NCI-H1105 treated with DMSO at 0.1 percent for 48 hours (cell line): ENCODE measurements at regions not wholly inside any gene's neighbourhood (a gene's known extent, or its start where the extent isn't known, plus 50 kb on each side); places are given as distances from the start of the nearest gene placed in this dataset.

Experiments used
- DNase-seq: peaks from one replicate; lab custom pipeline; 2025; lab: John Stamatoyannopoulos, UW

DNA sequence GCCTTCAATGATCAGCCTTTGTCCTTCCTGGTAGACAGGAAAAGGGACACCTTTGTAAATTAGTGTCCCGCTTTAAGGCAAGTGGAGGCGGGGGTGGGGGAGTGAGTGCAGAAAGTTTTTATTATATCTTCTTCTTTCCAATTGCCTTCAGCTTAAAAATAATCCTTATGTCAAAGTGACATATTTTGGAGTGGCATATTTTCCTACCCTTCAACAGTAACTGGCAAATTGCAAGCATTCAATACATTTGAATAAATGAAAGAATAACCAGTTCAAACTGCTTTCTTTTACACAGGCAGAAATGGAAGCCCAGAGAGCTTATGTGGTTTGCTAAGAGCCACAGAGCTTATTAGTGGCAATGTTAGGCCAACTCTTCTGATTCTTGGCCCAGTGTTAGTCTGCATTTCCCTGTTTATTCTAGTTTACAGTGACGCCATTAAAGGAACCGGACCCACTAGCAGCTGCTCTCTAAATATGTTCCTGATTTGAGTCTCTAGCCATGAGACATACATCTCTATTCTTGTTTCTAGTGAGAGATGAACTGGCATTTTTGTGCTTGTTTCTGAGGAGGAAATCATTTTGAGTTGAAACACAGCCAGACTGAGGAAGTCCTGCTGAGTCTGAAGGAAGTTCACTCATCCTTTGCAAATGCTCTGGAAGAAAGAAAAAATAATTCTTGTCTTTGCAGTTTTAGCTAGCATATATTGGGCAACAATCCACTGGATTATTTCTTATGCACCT, 468.7 kb downstream of the NOVA1 start:
- DNase-seq: no peak

DNA sequence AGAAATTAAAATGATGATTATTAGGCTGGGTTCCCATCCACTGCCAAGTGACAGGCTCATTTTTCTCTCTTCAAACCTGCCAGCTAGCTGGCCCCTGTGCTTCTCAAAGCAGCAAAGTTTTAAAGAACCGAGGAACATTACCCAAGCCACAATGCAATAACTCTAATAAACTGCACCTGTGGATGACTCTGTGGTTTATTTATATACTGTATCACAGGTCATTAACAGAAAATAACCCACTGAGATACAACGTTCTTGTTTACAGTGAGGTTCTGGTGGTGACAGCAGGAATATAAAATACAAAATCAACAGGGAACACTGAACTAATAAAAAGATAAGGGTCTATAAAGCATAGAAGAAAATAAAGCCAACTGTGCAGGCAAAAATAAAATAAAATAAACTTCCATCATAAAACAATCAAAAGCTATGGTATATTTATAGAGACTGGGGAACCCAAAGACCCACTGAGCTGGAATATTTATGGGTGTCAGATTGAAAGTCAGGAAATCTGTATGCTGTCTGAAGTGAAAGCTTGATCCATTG, 472.9 kb downstream of the NOVA1 start:
- no peak for DNase-seq

DNA sequence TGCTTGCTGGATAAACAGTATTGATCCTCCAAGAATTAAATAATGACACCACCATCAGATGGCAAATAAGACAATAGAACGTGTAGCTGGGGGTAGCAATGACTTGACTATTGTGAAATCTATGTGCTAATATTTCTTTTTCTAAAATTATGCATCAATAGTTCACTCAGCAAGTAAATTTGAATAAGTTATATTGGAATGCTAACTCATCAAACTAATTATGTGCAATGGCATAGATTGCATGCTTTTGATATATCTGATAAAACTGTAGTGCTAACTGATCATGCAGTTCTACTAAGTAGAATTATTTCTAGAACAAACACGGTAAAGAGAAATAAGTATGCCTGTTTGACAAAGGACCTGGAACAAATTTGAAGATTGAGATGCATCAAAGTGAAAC, 474.4 kb downstream of the NOVA1 start:
- no peak for DNase-seq

DNA sequence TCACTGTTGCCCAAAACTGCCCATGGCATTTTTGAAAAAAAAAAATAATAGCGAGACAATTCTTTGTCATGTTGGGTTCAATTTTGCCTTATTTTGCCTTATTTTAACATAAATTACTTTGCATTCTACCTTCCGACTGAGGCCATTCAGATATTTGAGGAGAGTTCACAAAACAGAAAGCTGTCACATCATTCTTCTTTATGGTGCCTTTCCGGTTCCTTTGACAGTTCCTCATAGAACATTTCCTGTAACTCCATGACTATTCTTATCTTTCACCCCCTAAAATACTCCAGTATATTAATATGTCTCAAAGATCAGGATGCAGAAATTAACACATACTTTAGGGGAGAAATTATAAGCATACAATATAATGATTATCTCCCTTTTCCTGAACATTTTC, 476.7 kb downstream of the NOVA1 start:
- no peak for DNase-seq

- DNase-seq: no peak
Measured at GRCh38 chr14:26113911-26114640, 483.8 kb downstream of the NOVA1 start.

GRCh38 chr14:26104717-26105116, 493.1 kb downstream of the NOVA1 start:
- DNase-seq: no peak

DNA sequence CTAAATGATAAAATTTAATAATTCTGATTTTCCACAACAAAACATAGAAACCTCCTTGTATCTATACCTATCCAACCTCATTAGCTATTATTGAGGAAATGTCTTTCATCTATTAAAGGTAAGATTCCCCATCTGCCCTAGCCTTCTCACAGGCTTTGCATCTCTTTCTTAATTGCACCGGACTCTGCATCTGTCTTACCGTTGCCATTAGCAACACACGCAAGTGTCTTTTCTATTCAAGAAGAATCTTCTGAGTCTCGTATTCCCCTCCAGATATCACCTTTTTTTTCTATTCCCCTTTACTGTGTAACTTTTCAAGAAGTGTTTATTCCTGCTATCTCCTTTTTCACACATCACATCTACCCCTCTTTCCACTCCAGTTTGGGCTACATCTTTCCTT, 500.0 kb downstream of the NOVA1 start:
- DNase-seq: no peak

- DNase-seq: no peak
Measured at GRCh38 chr14:26088275-26088674, 509.6 kb downstream of the NOVA1 start.

- DNase-seq: no peak
Measured at GRCh38 chr14:26081043-26081442, 516.8 kb downstream of the NOVA1 start.

GRCh38 chr14:26078561-26078960, 519.3 kb downstream of the NOVA1 start:
- peak; percentile 63 for DNase-seq

DNA sequence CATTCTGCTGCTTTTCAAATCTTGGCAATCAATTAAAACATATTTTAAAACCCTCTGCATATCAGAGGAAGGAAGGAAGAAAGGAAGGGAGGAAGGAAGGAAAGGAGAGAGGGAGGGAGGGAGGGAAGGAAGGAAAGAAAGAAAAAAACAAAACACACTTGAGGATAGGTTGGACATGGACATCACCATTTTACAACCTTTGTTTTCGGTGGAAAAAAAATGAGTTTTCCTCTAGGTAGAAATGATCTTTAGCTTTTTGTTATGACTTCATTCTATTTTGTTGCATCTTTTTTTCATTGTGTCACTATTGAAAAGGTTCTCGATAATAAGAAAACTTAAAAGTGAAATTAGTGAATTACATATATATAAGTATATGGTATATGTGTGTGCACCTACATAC, 522.9 kb downstream of the NOVA1 start:
- no peak for DNase-seq

GRCh38 chr14:26070443-26070842, 527.4 kb downstream of the NOVA1 start:
- no peak for DNase-seq

DNA sequence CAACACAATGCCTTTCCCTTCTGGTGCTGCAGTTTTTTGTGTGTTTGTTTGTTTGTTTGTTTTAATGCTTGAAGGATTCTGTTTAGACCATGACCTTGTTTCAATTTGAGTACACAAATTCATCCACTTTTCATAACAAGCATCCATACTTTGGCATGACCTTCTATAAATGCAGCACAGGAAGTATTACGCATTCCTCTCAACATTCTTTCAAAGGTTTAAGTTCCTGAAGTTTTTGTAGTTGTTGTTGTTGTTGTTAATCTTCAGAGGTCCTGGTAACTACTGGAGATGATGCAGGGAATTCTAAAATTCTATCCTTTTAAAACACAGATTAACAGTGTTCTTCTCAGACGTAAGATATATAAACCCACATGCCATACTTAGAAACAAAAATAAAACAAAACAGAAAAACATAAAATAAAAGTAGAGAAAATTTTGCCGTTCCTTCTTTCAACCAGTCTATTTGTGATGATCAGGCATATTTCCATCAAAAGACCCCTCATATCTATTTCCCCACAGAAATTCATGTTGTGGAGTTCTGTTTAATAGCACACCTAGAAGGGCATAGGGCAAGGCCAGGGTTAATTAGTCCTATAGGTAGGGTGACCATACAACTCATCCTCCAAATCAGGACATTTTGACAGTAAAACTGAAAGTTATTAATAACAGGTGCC, 529.9 kb downstream of the NOVA1 start:
- DNase-seq: no peak

GRCh38 chr14:26067341-26067740, 530.5 kb downstream of the NOVA1 start:
- no peak for DNase-seq

GRCh38 chr14:26056036-26056616, 541.7 kb downstream of the NOVA1 start:
- DNase-seq: no peak

GRCh38 chr14:26032348-26032747, 565.5 kb downstream of the NOVA1 start:
- no peak for DNase-seq

DNA sequence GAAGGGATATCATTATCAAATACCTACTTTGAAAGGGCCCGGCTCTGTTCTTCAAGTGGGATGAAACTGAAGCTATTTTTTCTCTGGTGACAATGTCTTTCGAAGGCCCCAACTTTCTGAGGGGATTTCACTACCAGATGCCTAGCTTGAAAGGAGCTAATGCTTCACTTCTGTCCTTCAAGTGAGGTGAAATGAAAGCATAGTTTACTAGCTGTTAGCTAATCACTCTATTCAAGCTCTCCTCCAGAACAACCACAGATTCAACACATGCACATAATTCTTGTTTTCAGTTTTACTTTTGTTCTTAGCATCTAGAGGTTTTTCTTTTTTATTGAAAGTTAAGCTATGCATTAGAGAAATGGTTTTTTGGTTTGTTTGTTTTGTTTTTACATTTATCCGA, 571.4 kb downstream of the NOVA1 start:
- no peak for DNase-seq

DNA sequence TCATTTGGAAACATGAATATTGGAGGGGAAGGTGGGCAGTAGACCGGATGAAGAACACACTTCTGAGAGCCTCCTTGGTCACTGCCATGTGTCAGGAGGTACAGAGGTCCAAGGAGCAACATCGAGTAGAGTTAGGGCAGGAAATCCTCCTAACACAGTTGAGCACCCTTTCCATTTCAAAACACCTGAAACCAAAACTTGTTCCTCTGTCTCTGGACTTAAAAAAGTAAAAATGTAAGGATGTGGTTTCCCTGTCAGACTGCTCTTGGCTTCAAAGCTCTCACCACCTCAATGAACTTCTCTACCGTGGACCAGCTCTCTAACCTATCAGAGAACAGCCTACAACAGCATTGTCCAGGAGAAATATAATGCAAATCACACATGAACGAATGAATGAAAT, 573.9 kb downstream of the NOVA1 start:
- DNase-seq: no peak

GRCh38 chr14:26021759-26022158, 576.1 kb downstream of the NOVA1 start:
- no peak for DNase-seq

GRCh38 chr14:26017270-26017669, 580.6 kb downstream of the NOVA1 start:
- no peak for DNase-seq

DNA sequence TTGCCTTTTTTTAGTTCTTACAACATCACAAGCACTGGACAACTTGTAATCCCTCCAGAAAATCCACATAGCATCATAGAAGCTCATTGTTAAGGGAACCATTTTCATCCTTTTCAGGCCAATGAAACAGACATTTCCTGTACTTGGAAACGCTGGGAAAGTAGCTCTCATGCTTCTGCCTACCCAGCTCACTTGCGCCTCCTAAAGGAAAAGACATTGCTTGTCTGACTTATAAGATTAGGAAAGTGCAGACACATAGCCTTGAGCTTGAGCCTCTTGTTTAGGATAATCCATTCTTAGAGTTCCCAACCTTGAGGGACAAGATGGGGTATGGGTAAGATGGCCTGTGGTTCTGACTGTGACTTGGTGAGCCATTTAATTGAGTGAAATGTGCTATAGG, 589.5 kb downstream of the NOVA1 start:
- no peak for DNase-seq

GRCh38 chr14:26004342-26004741, 593.5 kb downstream of the NOVA1 start:
- no peak for DNase-seq

DNA sequence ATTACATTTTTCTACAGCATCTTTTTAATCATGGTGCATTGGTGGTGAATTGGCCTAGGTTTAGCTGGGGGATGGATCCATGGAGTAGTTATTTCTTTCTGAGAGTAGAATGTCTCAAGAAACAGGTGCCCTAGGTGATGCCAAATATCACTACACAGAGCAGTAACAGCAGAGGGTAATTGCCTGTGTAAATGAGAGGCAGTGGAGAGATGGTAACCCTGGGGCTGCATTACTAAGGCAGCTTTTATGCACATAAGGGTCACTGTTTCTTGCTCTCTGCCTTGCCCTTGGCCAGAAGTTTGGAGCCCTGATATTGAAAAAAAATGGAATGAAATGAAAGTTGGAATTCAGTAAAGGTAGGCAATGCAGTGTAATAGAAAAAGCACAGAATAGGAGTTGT, 604.0 kb downstream of the NOVA1 start:
- no peak for DNase-seq
